ENCODE measurements at regions not wholly inside any gene's neighbourhood (a gene's known extent, or its start where the extent isn't known, plus 50 kb on each side); places are given as distances from the start of the nearest gene placed in this dataset.

DNA sequence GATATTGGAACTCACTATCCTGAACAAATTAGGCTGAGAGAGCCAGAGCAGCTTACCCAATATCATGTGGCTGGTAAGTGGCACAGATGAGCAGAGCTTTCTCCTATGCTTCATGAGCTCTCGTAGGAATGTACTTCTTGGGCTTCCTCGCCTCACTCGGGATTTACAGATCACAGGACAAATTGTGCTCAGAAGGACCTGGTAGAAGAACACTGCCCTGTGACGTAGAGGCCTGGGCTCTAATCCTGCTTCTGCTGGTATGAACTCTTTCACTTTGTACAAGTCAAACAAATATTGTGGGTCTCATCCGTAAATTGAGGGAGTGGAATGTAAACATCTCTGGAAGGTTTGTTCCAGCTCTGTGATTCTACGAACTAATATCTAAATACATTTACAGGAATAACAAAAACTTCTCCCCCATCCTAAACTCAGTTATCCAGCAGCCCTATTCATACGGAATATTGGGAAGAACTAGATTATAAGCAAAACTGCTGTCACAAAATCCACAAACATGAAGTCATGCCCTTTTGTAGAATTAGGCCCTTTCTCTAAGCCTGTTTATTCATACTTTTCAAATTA, 187.6 kb downstream of the CLIC5 start:
- TF ChIP-seq EZH2 (IDR thresholded peaks at IDR 0.05; ENCODE audit: low read depth): no peak
- TF ChIP-seq, protein P1, sequence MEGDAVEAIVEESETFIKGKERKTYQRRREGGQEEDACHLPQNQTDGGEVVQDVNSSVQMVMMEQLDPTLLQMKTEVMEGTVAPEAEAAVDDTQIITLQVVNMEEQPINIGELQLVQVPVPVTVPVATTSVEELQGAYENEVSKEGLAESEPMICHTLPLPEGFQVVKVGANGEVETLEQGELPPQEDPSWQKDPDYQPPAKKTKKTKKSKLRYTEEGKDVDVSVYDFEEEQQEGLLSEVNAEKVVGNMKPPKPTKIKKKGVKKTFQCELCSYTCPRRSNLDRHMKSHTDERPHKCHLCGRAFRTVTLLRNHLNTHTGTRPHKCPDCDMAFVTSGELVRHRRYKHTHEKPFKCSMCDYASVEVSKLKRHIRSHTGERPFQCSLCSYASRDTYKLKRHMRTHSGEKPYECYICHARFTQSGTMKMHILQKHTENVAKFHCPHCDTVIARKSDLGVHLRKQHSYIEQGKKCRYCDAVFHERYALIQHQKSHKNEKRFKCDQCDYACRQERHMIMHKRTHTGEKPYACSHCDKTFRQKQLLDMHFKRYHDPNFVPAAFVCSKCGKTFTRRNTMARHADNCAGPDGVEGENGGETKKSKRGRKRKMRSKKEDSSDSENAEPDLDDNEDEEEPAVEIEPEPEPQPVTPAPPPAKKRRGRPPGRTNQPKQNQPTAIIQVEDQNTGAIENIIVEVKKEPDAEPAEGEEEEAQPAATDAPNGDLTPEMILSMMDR (conservative IDR thresholded peaks at IDR 0.05): no peak

All from PC-9 (cell line).